MCF 10A (cell line): ENCODE measurements at regions not wholly inside any gene's neighbourhood (a gene's known extent, or its start where the extent isn't known, plus 50 kb on each side); places are given as distances from the start of the nearest gene placed in this dataset.

Experiments
- BruUV-seq: library from RNA; stranded (reverse); fragments of 400-500 nt; replicated peaks from 2 replicates; lab custom pipeline; 2021; lab: Mats Ljungman, UMichigan
- CTCF ChIA-PET: fragments of 300-600 bp; sonication (Branson Sonifier 250); formaldehyde crosslinking; extraction: SDS; loops from one replicate; lab custom pipeline; 2021; ENCODE audit warnings: antibody characterized with exemption, inconsistent platforms; lab: Yijun Ruan, JAX
- POLR2A ChIA-PET: fragments of 300-600, 350-650 bp; sonication (Branson Sonifier 250); formaldehyde crosslinking; extraction: SDS; loops from one replicate; lab custom pipeline; 2020; ENCODE audit warnings: antibody characterized with exemption, inconsistent platforms; lab: Yijun Ruan, JAX
- DNase-seq: peaks from one replicate; pipeline ENCODE4 v3.0.0-alpha.2; 2018; ENCODE audit not compliant: unreplicated experiment
- H3K27ac Mint-ChIP-seq: one replicate; pipeline ENCODE4 v1.8.0; 2022; ENCODE audit warnings: mild to moderate bottlenecking, low read depth, mixed read lengths; ENCODE audit not compliant: unreplicated experiment
- H3K27me3 Mint-ChIP-seq: one replicate; pipeline ENCODE4 v1.8.0; 2022; ENCODE audit warnings: mixed read lengths; ENCODE audit not compliant: insufficient read depth, unreplicated experiment
- H3K36me3 Mint-ChIP-seq: one replicate; pipeline ENCODE4 v1.8.0; 2022; ENCODE audit warnings: mild to moderate bottlenecking, moderate library complexity, mixed read lengths; ENCODE audit not compliant: insufficient read depth, unreplicated experiment
- H3K4me1 Mint-ChIP-seq: one replicate; pipeline ENCODE4 v1.8.0; 2022; ENCODE audit warnings: mixed read lengths; ENCODE audit not compliant: insufficient read depth, unreplicated experiment
- H3K4me3 Mint-ChIP-seq: one replicate; pipeline ENCODE4 v1.8.0; 2022; ENCODE audit warnings: mild to moderate bottlenecking, moderate library complexity, mixed read lengths; ENCODE audit not compliant: unreplicated experiment
- H3K9me3 Mint-ChIP-seq: one replicate; pipeline ENCODE4 v1.8.0; 2022; ENCODE audit warnings: mixed read lengths; ENCODE audit not compliant: unreplicated experiment
- intact Hi-C: fragments of 100-400 bp; cut with micrococcal nuclease; formaldehyde crosslinking; loops from 2 replicates; pipeline ENCODE4 v1.14.1; 2022
- TF ChIP-seq, protein P1 (sequence below): fragments of 200-600 bp; IDR thresholded peaks from one replicate; pipeline ENCODE4 v1.8.0; 2022; ENCODE audit warnings: antibody characterized with exemption, mild to moderate bottlenecking; ENCODE audit not compliant: unreplicated experiment

DNA sequence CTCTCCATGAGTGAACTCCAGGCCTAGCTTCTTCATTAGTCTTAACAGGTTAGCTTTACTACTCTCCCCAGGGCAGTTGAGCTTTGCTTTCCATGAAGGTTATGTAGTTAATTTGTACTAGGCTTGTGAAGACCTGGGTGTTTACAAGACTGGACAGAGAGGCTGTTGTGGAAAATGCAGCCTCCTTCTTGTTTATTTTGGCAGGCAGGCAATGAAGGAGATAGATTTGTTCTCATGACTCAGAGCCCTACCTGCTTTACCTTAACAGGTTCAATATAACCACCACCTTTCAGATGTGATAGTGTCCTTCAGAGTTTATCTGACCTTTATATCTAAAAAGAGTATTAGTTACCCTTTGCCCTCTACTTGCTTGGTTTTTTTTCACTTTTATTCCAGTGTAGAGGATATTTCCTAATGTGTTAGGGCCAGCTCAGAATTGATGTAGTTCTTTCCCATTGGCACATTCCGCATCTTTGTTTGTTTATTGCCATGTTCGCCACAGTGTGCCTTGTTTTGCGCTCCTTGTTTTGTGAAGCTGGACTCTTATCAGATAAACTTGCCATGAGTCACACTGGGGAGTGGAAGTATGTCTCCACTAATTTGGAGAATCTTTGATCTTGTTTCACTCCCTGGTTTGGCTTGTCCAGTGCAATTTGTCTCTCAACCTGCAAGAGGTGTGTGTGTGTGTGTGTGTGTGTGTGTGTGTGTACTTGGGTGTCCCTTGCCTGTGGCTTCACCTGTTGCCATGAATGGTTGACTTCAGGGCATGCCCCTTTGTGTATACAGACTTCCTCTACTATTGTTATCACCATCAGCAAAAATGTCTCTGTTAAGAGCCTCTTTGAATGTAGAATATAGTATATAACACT lies 87.4 kb upstream of the MACF1 start:
- peak overlapping the region; percentile 5 for H3K27ac Mint-ChIP-seq
- intact Hi-C loops, result no loop called here
- no peaks in the 10 kb centered on the region for H3K27me3 Mint-ChIP-seq
- CTCF ChIA-PET, result interaction anchor here (0.7 to 2.1 kb wide), 7 partner anchors 12 to 141 kb away, joined by 3 to 4 read pairs (median 3); no protein-coding TSS in a partner anchor
- peak; percentile 65 for DNase-seq
- H3K4me1 Mint-ChIP-seq, result peaks cover 8% of the 10 kb centered on the region
- H3K9me3 Mint-ChIP-seq, result no peaks in the 10 kb centered on the region
- H3K36me3 Mint-ChIP-seq, result no peaks in the 10 kb centered on the region
- POLR2A ChIA-PET, result interaction anchor here (0.6 to 3.9 kb wide), 17 partner anchors 10 to 1256 kb away, joined by 3 to 45 read pairs (median 7); no protein-coding TSS in a partner anchor
- TF ChIP-seq, protein P1, sequence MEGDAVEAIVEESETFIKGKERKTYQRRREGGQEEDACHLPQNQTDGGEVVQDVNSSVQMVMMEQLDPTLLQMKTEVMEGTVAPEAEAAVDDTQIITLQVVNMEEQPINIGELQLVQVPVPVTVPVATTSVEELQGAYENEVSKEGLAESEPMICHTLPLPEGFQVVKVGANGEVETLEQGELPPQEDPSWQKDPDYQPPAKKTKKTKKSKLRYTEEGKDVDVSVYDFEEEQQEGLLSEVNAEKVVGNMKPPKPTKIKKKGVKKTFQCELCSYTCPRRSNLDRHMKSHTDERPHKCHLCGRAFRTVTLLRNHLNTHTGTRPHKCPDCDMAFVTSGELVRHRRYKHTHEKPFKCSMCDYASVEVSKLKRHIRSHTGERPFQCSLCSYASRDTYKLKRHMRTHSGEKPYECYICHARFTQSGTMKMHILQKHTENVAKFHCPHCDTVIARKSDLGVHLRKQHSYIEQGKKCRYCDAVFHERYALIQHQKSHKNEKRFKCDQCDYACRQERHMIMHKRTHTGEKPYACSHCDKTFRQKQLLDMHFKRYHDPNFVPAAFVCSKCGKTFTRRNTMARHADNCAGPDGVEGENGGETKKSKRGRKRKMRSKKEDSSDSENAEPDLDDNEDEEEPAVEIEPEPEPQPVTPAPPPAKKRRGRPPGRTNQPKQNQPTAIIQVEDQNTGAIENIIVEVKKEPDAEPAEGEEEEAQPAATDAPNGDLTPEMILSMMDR, result no peak
- no peak overlapping the region for H3K4me3 Mint-ChIP-seq
- BruUV-seq, result no TSS peak

GRCh38 chr1:39117899-39118450 lies 86.5 kb upstream of the MACF1 start:
- DNase-seq, result no peak
- BruUV-seq, result no TSS peak
- CTCF ChIA-PET, result interaction anchor here (0.7 to 2.1 kb wide), 5 partner anchors 9 to 74 kb away, joined by 3 to 4 read pairs (median 4); no protein-coding TSS in a partner anchor
- Mint-ChIP-seq H3K27me3 (no peaks in the 10 kb centered on the region), H3K36me3 (no peaks in the 10 kb centered on the region), H3K4me3 (no peak overlapping the region), H3K9me3 (no peaks in the 10 kb centered on the region), H3K27ac (no peak overlapping the region), H3K4me1 (peaks cover 5% of the 10 kb centered on the region)
- TF ChIP-seq, protein P1, result no peak
- intact Hi-C loops, result no loop called here
- POLR2A ChIA-PET, result interaction anchor here (0.6 to 3.9 kb wide), 11 partner anchors 7 to 87 kb away, joined by 3 to 45 read pairs (median 11); no protein-coding TSS in a partner anchor

DNA sequence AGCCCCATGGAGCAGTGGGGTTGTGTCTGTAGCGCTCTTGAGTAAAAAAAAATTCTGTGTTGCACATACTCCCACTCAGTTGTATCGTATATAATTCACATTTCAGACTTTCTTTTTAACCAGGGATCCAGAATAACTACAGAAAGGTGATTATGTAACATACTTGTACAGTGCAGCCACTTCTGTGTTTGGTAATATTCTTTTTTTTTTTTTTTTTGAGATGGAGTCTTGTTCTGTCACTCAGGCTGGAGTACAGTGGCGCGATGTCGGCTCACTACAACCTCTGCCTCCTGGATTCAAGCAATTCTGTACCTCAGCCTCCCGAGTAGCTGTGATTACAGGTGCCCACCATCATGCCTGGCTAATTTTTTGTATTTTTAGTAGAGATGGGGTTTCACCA lies 82.4 kb upstream of the MACF1 start:
- no peak for DNase-seq
- TF ChIP-seq, protein P1, result no peak
- no peaks in the 10 kb centered on the region for H3K9me3 Mint-ChIP-seq
- no TSS peak for BruUV-seq
- H3K36me3 Mint-ChIP-seq, result peaks cover 22% of the 10 kb centered on the region
- H3K27me3 Mint-ChIP-seq, result no peaks in the 10 kb centered on the region
- H3K4me1 Mint-ChIP-seq, result peaks cover 7% of the 10 kb centered on the region
- no peak overlapping the region for H3K4me3 Mint-ChIP-seq
- intact Hi-C loops, result no loop called here
- ChIA-PET CTCF (no interaction called here), POLR2A (interaction anchor here (0.5 to 15.4 kb wide), 3 partner anchors 13 to 66 kb away, joined by 3 to 427 read pairs (median 3); no protein-coding TSS in a partner anchor)
- no peak overlapping the region for H3K27ac Mint-ChIP-seq

- ChIA-PET CTCF (interaction anchor here (0.8 to 1.8 kb wide), 2 partner anchors 13 to 68 kb away, joined by 3 to 4 read pairs; no protein-coding TSS in a partner anchor), POLR2A (interaction anchor here (1.2 to 15.4 kb wide), 2 partner anchors 15 to 59 kb away, joined by 3 to 427 read pairs; no protein-coding TSS in a partner anchor)
- intact Hi-C loops, result no loop called here
- Mint-ChIP-seq H3K4me3 (no peak overlapping the region), H3K27me3 (no peaks in the 10 kb centered on the region), H3K9me3 (no peaks in the 10 kb centered on the region), H3K4me1 (peaks cover 23% of the 10 kb centered on the region), H3K27ac (peak overlapping the region; percentile 14), H3K36me3 (peaks cover 32% of the 10 kb centered on the region)
- BruUV-seq, result no TSS peak
- no peak for DNase-seq
- TF ChIP-seq, protein P1, result no peak
These were observed 80.2 kb upstream of the MACF1 start for GRCh38 chr1:39124282-39124681.
